Neural progenitor cell (in vitro differentiated cells): ENCODE measurements at regions not wholly inside any gene's neighbourhood (a gene's known extent, or its start where the extent isn't known, plus 50 kb on each side); places are given as distances from the start of the nearest gene placed in this dataset.
A peak's percentile ranks its signal among the peaks of the same experiment; 100 is the strongest.

Experiments
- CTCF ChIP-seq: fragments of 200-600 bp; sonication (generic); IDR thresholded peaks from 2 replicates; pipeline ENCODE4 v1.5.1; 2017; ENCODE audit warnings: antibody characterized with exemption, mild to moderate bottlenecking
- EZH2 ChIP-seq: fragments of 200-600 bp; sonication (generic); IDR thresholded peaks from 2 replicates; pipeline ENCODE4 v1.6.1; 2017; ENCODE audit warnings: antibody characterized with exemption, mild to moderate bottlenecking, moderate library complexity

DNA sequence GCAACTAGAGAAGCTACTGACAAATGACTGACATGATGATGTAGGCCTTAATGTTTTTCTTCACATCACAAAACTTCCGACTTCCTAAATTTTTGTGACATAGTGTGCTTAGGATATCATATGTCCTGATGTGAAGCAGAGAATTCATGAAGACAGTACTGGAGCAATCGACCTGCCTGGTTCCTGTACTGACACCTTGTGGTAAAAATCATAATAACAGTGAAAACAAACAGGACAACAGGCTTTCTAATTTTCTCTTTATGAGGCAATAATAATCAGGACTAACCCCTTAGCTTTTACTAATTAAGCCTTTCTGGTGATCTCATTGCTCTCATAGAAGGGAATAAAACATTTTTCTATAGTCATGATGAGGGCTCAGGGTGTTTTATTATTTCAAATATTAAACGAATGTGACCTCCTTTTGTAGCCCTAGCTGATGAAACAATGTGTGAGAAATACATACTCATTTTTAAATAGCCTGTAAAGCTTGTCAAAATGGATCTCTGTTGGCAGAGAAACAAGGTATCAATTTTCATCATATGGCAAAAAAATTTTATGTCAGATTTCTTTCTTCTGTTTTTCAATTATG lies 158.4 kb downstream of the TENT5D start:
- peak; percentile 63 for TF ChIP-seq CTCF
- TF ChIP-seq EZH2 = no peak
